ENCODE measurements at regions not wholly inside any gene's neighbourhood (a gene's known extent, or its start where the extent isn't known, plus 50 kb on each side); places are given as distances from the start of the nearest gene placed in this dataset.

- H4K5ac ChIP-seq (ENCODE audit: insufficient read length, low read depth, low read length), result no peak overlapping the region
- no peak overlapping the region for H4K8ac ChIP-seq (ENCODE audit: extremely low read depth, insufficient read depth, low read length)
- H3K23me2 ChIP-seq (ENCODE audit: low read depth, low read length), result no peaks in the 10 kb centered on the region
- no peak overlapping the region for H3K18ac ChIP-seq (ENCODE audit: extremely low read depth, low read length)
- CTCF ChIA-PET (ENCODE audit: partially characterized antibody), result no interaction called here
- H4K91ac ChIP-seq (replicated peaks; ENCODE audit: insufficient read length, low read length), result no peak overlapping the region
- no peak overlapping the region for H2BK12ac ChIP-seq (ENCODE audit: low read depth, low read length)
- no peaks in the 10 kb centered on the region for H3K79me1 ChIP-seq (ENCODE audit: low read depth, low read length)
- no peak overlapping the region for H3K4ac ChIP-seq (replicated peaks; ENCODE audit: insufficient read length, low read depth, low read length)
- no peak overlapping the region for H3K23ac ChIP-seq (ENCODE audit: insufficient read length)
- peaks cover 0 to 6% (median 0%) of the 10 kb centered on the region in 4 experiments; a peak in 1 of 7 replicates for H3K4me1 ChIP-seq (replicated peaks in 1 of 4; ENCODE audit: control insufficient read depth in 3 of 4, insufficient read depth in 4 of 4, low read length in 3 of 4)
- FAIRE-seq (no peak), DNase-seq (ENCODE audit: low read depth in 1 of 2, low spot score in 2 of 2) (no peak)
- H3K4me3 ChIP-seq (ENCODE audit: extremely low read depth in 1 of 4, insufficient read depth in 2 of 4, low read depth in 3 of 4, low read length in 4 of 4), result no peak overlapping the region
- no peak overlapping the region for H2BK20ac ChIP-seq (ENCODE audit: low read length)
- H2BK15ac ChIP-seq (ENCODE audit: low read length), result no peak overlapping the region
- no peaks in the 10 kb centered on the region for H3K79me2 ChIP-seq (ENCODE audit: control insufficient read depth in 1 of 2, insufficient read depth in 2 of 2, low read length in 2 of 2)
- H2AK5ac ChIP-seq (ENCODE audit: low read depth, low read length), result no peak overlapping the region
- H3K27me3 ChIP-seq (replicated peaks in 1 of 4; ENCODE audit: control insufficient read depth in 3 of 4, extremely low read depth in 1 of 4, insufficient read depth in 3 of 4, low read length in 3 of 4), result no peaks in the 10 kb centered on the region
- H2BK120ac ChIP-seq (replicated peaks; ENCODE audit: low read depth, low read length), result no peak overlapping the region
- H3K56ac ChIP-seq (replicated peaks; ENCODE audit: insufficient read length, low read depth, low read length), result no peak overlapping the region
- H2AFZ ChIP-seq (ENCODE audit: low read length), result peak overlapping the region; percentile 42; the same call in 1 of the 2 replicates
- WGBS, 2 experiments (ENCODE audit: extremely low coverage in 1 of 2, insufficient coverage in 1 of 2, insufficient read length in 1 of 2, insufficient replicate concordance in 2 of 2, low coverage in 1 of 2, low lambda C conversion rate in 2 of 2, missing lambda C conversion rate in 1 of 2), result 71% methylated on average over 10 of the region's 10 CpGs; no CpG with 5 or more reads in 1 of the 2 experiments
- H3K9me3 ChIP-seq (ENCODE audit: insufficient read depth in 2 of 2, low read depth in 1 of 2, low read length in 1 of 2), result 0 out of 4 replicates have a peak, but pooled peaks cover 0 to 3% of the 10 kb centered on the region in 2 experiments
- H3K14ac ChIP-seq (ENCODE audit: insufficient read length), result no peak overlapping the region
- no peak overlapping the region for H3K27ac ChIP-seq (ENCODE audit: low read depth, low read length)
- no peak overlapping the region for H2BK5ac ChIP-seq (ENCODE audit: low read depth, low read length)
- POLR2A ChIA-PET (ENCODE audit: partially characterized antibody), result no interaction called here
- H4K20me1 ChIP-seq (replicated peaks in 1 of 2; ENCODE audit: control insufficient read depth in 1 of 2, insufficient read depth in 2 of 2, low read length in 2 of 2), result no peaks in the 10 kb centered on the region
- H3K4me2 ChIP-seq (ENCODE audit: insufficient read depth in 1 of 2, low read depth in 2 of 2, low read length in 2 of 2), result no peak overlapping the region
- no peaks in the 10 kb centered on the region for H3K36me3 ChIP-seq (ENCODE audit: control insufficient read depth in 2 of 4, insufficient read depth in 4 of 4, low read length in 3 of 4)
- H3K9ac ChIP-seq (replicated peaks in 1 of 4; ENCODE audit: extremely low read depth in 1 of 4, low read depth in 3 of 4, low read length in 3 of 4), result no peak overlapping the region
- TF ChIP-seq CBX8 (IDR thresholded peaks at IDR 0.05; ENCODE audit: borderline replicate concordance, low read depth, low read length) (no peak), CREB1 (IDR thresholded peaks at IDR 0.05) (no peak), CTCF (IDR thresholded peaks at IDR 0.05; ENCODE audit: control extremely low read depth in 1 of 3, insufficient read depth in 1 of 3, low read depth in 1 of 3, low read length in 3 of 3) (no peak), SP4 (IDR thresholded peaks at IDR 0.05; ENCODE audit: low read length) (no peak), SP2 (IDR thresholded peaks at IDR 0.05; ENCODE audit: low read length) (no peak), TAF1 (IDR thresholded peaks at IDR 0.05; ENCODE audit: low read depth, low read length) (no peak), E2F6 (IDR thresholded peaks at IDR 0.05) (no peak), HDAC6 (IDR thresholded peaks at IDR 0.05; ENCODE audit: low read depth, low read length) (no peak), TBP (IDR thresholded peaks at IDR 0.05; ENCODE audit: low read depth, low read length) (no peak), KDM1A (IDR thresholded peaks at IDR 0.05; ENCODE audit: borderline replicate concordance, low read length) (no peak), KDM4A (IDR thresholded peaks at IDR 0.05; ENCODE audit: low read depth, low read length, severe bottlenecking) (no peak), NRF1 (IDR thresholded peaks at IDR 0.05; ENCODE audit: low read depth, low read length) (no peak), CEBPB (IDR thresholded peaks at IDR 0.05; ENCODE audit: low read depth, low read length) (no peak)
Measured at GRCh38 chr5:3155046-3155445, 403.6 kb upstream of the IRX2 start.
